MCF 10A (cell line): ENCODE measurements at regions not wholly inside any gene's neighbourhood (a gene's known extent, or its start where the extent isn't known, plus 50 kb on each side); places are given as distances from the start of the nearest gene placed in this dataset.

Experiments used
- BruUV-seq: library from RNA; stranded (reverse); fragments of 400-500 nt; replicated peaks from 2 replicates; lab custom pipeline; 2021; lab: Mats Ljungman, UMichigan
- CTCF ChIA-PET: fragments of 300-600 bp; sonication (Branson Sonifier 250); formaldehyde crosslinking; extraction: SDS; loops from one replicate; lab custom pipeline; 2021; ENCODE audit warnings: antibody characterized with exemption, inconsistent platforms; lab: Yijun Ruan, JAX
- POLR2A ChIA-PET: fragments of 300-600, 350-650 bp; sonication (Branson Sonifier 250); formaldehyde crosslinking; extraction: SDS; loops from one replicate; lab custom pipeline; 2020; ENCODE audit warnings: antibody characterized with exemption, inconsistent platforms; lab: Yijun Ruan, JAX
- DNase-seq: peaks from one replicate; pipeline ENCODE4 v3.0.0-alpha.2; 2018; ENCODE audit not compliant: unreplicated experiment
- H3K27ac Mint-ChIP-seq: one replicate; pipeline ENCODE4 v1.8.0; 2022; ENCODE audit warnings: mild to moderate bottlenecking, low read depth, mixed read lengths; ENCODE audit not compliant: unreplicated experiment
- H3K27me3 Mint-ChIP-seq: one replicate; pipeline ENCODE4 v1.8.0; 2022; ENCODE audit warnings: mixed read lengths; ENCODE audit not compliant: insufficient read depth, unreplicated experiment
- H3K36me3 Mint-ChIP-seq: one replicate; pipeline ENCODE4 v1.8.0; 2022; ENCODE audit warnings: mild to moderate bottlenecking, moderate library complexity, mixed read lengths; ENCODE audit not compliant: insufficient read depth, unreplicated experiment
- H3K4me1 Mint-ChIP-seq: one replicate; pipeline ENCODE4 v1.8.0; 2022; ENCODE audit warnings: mixed read lengths; ENCODE audit not compliant: insufficient read depth, unreplicated experiment
- H3K4me3 Mint-ChIP-seq: one replicate; pipeline ENCODE4 v1.8.0; 2022; ENCODE audit warnings: mild to moderate bottlenecking, moderate library complexity, mixed read lengths; ENCODE audit not compliant: unreplicated experiment
- H3K9me3 Mint-ChIP-seq: one replicate; pipeline ENCODE4 v1.8.0; 2022; ENCODE audit warnings: mixed read lengths; ENCODE audit not compliant: unreplicated experiment
- intact Hi-C: fragments of 100-400 bp; cut with micrococcal nuclease; formaldehyde crosslinking; loops from 2 replicates; pipeline ENCODE4 v1.14.1; 2022
- TF ChIP-seq, protein P1 (sequence below): fragments of 200-600 bp; IDR thresholded peaks from one replicate; pipeline ENCODE4 v1.8.0; 2022; ENCODE audit warnings: antibody characterized with exemption, mild to moderate bottlenecking; ENCODE audit not compliant: unreplicated experiment

DNA sequence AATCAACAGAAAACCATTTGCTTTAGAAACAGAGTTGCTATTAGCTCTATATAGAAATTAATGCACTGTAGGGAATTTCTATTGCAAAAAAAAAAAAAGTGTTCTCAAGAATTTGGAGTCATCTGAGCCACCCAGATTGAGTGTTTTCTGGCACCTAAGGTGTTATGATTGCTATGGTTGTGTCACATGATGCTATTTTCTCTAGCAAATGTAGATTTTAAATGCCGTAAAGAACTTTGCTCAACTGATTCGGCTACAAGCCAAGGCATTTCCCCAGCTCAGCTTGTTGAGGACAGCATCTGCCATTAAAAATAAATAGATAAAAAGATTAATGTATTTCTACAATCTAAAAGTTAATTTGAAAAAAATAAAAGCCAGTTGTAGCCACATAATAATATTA, 712.8 kb downstream of the FAT4 start:
- Mint-ChIP-seq H3K27me3 (no peaks in the 10 kb centered on the region), H3K4me1 (no peaks in the 10 kb centered on the region), H3K36me3 (no peaks in the 10 kb centered on the region), H3K27ac (no peak overlapping the region), H3K9me3 (no peaks in the 10 kb centered on the region), H3K4me3 (no peak overlapping the region)
- intact Hi-C loops, result no loop called here
- no peak for DNase-seq
- POLR2A ChIA-PET, result no interaction called here
- TF ChIP-seq, protein P1, sequence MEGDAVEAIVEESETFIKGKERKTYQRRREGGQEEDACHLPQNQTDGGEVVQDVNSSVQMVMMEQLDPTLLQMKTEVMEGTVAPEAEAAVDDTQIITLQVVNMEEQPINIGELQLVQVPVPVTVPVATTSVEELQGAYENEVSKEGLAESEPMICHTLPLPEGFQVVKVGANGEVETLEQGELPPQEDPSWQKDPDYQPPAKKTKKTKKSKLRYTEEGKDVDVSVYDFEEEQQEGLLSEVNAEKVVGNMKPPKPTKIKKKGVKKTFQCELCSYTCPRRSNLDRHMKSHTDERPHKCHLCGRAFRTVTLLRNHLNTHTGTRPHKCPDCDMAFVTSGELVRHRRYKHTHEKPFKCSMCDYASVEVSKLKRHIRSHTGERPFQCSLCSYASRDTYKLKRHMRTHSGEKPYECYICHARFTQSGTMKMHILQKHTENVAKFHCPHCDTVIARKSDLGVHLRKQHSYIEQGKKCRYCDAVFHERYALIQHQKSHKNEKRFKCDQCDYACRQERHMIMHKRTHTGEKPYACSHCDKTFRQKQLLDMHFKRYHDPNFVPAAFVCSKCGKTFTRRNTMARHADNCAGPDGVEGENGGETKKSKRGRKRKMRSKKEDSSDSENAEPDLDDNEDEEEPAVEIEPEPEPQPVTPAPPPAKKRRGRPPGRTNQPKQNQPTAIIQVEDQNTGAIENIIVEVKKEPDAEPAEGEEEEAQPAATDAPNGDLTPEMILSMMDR, result no peak
- BruUV-seq, result no TSS peak
- CTCF ChIA-PET, result interaction anchor here (0.7 kb wide), 2 partner anchors 576 to 931 kb away, joined by 3 to 5 read pairs; no protein-coding TSS in a partner anchor

DNA sequence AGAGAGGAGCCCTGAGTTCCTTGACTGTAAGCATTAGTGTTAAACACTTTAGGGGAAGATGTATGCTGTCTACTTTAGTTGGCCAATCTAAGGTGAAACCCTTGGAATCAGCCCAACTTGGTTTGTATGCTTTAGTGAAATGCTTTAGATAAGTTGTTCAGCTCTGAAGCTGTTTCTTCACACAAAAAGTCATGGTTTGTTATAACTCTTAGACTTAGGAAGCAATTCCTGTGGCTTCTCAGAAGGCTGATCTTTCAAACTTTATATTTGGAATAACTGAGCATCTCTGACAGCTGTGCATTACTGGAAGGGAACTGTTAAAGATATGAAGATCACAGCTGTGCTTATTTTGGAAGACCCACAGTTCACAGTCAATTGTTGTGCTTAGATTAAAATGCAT, 714.1 kb downstream of the FAT4 start:
- POLR2A ChIA-PET, result no interaction called here
- Mint-ChIP-seq H3K9me3 (no peaks in the 10 kb centered on the region), H3K4me1 (no peaks in the 10 kb centered on the region), H3K27ac (no peak overlapping the region), H3K4me3 (no peak overlapping the region), H3K27me3 (no peaks in the 10 kb centered on the region), H3K36me3 (no peaks in the 10 kb centered on the region)
- TF ChIP-seq, protein P1, result no peak
- CTCF ChIA-PET, result no interaction called here
- no TSS peak for BruUV-seq
- DNase-seq, result no peak
- intact Hi-C loops, result no loop called here

DNA sequence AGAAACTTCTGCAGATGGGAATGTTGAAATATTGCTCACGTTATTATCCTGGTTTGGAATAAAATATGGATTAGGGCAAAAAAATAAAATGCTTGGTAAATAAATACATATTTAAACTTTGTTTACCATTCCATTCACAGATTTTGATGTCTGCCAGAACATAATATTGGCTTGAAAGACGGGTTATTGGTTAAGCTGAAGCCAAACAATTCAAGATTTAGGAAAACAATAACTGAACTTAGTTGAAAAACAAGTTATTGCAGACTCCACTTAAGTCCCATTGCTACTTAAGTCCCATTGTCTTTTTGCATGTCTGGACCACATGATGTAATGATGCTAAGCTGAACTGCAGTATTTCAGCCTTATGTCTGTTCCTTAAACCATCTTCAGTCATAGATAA, 722.5 kb downstream of the FAT4 start:
- intact Hi-C loops, result no loop called here
- CTCF ChIA-PET, result no interaction called here
- POLR2A ChIA-PET, result interaction anchor here (0.6 kb wide), 1 partner anchor 16 kb away, joined by 4 read pairs; no protein-coding TSS in a partner anchor
- Mint-ChIP-seq H3K4me1 (peaks cover 6% of the 10 kb centered on the region), H3K9me3 (no peaks in the 10 kb centered on the region), H3K4me3 (no peak overlapping the region), H3K27me3 (no peaks in the 10 kb centered on the region), H3K36me3 (no peaks in the 10 kb centered on the region), H3K27ac (no peak overlapping the region)
- TF ChIP-seq, protein P1, result no peak
- no TSS peak for BruUV-seq
- DNase-seq, result no peak

DNA sequence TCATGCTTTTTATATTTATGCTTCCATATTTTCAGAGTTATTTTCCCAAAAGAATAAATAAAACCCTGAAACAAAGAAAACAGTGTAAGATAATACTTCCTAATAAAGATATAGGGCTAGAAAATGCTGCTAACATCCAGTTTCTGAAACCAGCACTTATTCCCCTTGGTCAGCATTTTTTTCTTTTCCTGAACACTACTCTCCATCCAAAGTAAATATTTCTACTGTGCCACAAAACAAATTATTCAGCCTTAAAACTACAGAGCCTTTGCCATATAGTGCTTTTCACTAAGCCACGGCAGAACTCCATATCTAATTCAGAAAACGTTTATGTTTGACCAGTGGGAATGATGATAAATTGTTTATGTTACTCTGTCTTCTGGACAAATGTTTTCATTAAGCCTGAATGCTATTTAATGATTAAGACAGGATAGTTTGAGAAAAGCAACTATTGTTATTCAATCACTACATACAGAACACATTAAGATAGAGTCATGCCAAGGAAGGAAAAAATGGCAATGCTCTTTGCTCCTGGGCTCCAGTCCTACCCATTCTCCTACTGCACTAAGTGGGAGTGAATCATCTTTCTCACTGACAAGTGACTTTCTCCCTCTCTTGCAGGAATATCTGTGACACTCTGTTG, 723.9 kb downstream of the FAT4 start:
- H3K4me1 Mint-ChIP-seq, result peaks cover 6% of the 10 kb centered on the region
- no TSS peak for BruUV-seq
- intact Hi-C loops, result no loop called here
- no peak overlapping the region for H3K4me3 Mint-ChIP-seq
- TF ChIP-seq, protein P1, result no peak
- no peak overlapping the region for H3K27ac Mint-ChIP-seq
- no peak for DNase-seq
- H3K36me3 Mint-ChIP-seq, result no peaks in the 10 kb centered on the region
- no peaks in the 10 kb centered on the region for H3K27me3 Mint-ChIP-seq
- ChIA-PET CTCF (no interaction called here), POLR2A (no interaction called here)
- no peaks in the 10 kb centered on the region for H3K9me3 Mint-ChIP-seq
